IMR-90 (cell line): ENCODE measurements at regions not wholly inside any gene's neighbourhood (a gene's known extent, or its start where the extent isn't known, plus 50 kb on each side); places are given as distances from the start of the nearest gene placed in this dataset.

Experiments used
- ATAC-seq: fragments of 200-7000 bp; cut with Tn5 transposase; 2 replicates; pipeline ENCODE4 v1.9.1; 2020; ENCODE audit warnings: low read depth, mild to moderate bottlenecking, moderate library complexity
- BruUV-seq: library from RNA; stranded (reverse); fragments of 400-500 nt; replicated peaks from 2 replicates; lab custom pipeline; 2021; lab: Mats Ljungman, UMichigan
- CTCF ChIA-PET: fragments of 300-600 bp; formaldehyde crosslinking; extraction: SDS; loops from one replicate; lab custom pipeline; 2021; ENCODE audit warnings: antibody characterized with exemption; lab: Yijun Ruan, JAX
- POLR2A ChIA-PET: fragments of 300-600 bp; sonication (Branson Sonifier 250); formaldehyde crosslinking; loops from one replicate; lab custom pipeline; 2022; ENCODE audit warnings: antibody characterized with exemption; ENCODE audit not compliant: unreplicated experiment; lab: Charles Lee
- DNase-seq: peaks from one replicate; pipeline ENCODE4 v3.0.0; 2013
- H2AFZ ChIP-seq: replicated peaks from 2 replicates; pipeline ENCODE3; 2013; ENCODE audit warnings: low read length, mild to moderate bottlenecking; ENCODE audit not compliant: poor library complexity
- H2AK5ac ChIP-seq: 2 replicates; pipeline ENCODE4 v1.6.1; 2013; ENCODE audit warnings: low read depth, low read length, inconsistent platforms
- H2AK9ac ChIP-seq: replicated peaks from 2 replicates; pipeline ENCODE3; 2013; ENCODE audit warnings: mild to moderate bottlenecking, low read depth, low read length, moderate library complexity; ENCODE audit not compliant: poor library complexity
- H2BK120ac ChIP-seq: 2 replicates; pipeline ENCODE4 v1.6.1; 2013; ENCODE audit warnings: low read depth, low read length, inconsistent platforms
- H2BK15ac ChIP-seq: 3 replicates; pipeline ENCODE4 v1.6.1; 2013; ENCODE audit warnings: low read depth, low read length, inconsistent platforms
- H2BK20ac ChIP-seq: 2 replicates; pipeline ENCODE4 v1.6.1; 2013; ENCODE audit warnings: low read depth, mild to moderate bottlenecking, inconsistent platforms, low read length, moderate library complexity
- H2BK5ac ChIP-seq: 2 replicates; pipeline ENCODE4 v1.6.1; 2013; ENCODE audit warnings: mild to moderate bottlenecking, low read depth, low read length, inconsistent platforms; ENCODE audit not compliant: poor library complexity, severe bottlenecking
- H3K14ac ChIP-seq: replicated peaks from 2 replicates; pipeline ENCODE4 v1.6.1; 2013; ENCODE audit warnings: low read depth, low read length, inconsistent platforms
- H3K18ac ChIP-seq: 2 replicates; pipeline ENCODE4 v1.6.1; 2013; ENCODE audit warnings: low read depth, low read length, control low read depth
- H3K23ac ChIP-seq: 2 replicates; pipeline ENCODE4 v1.6.1; 2013; ENCODE audit warnings: low read depth, low read length, inconsistent platforms
- H3K27ac ChIP-seq: 2 replicates; pipeline ENCODE4 v1.5.1; 2013; ENCODE audit warnings: mild to moderate bottlenecking, control low read depth, low read length; ENCODE audit not compliant: insufficient read depth
- H3K27me3 ChIP-seq: 2 replicates; pipeline ENCODE4 v1.6.1; 2013; ENCODE audit warnings: low read length; ENCODE audit not compliant: control insufficient read depth, insufficient read depth
- H3K36me3 ChIP-seq: 2 replicates; pipeline ENCODE4 v1.6.1; 2013; ENCODE audit warnings: low read length, mixed read lengths; ENCODE audit not compliant: control insufficient read depth, insufficient read depth
- H3K4ac ChIP-seq: 2 replicates; pipeline ENCODE4 v1.6.1; 2013; ENCODE audit warnings: low read depth, low read length, inconsistent platforms
- H3K4me1 ChIP-seq: 2 replicates; pipeline ENCODE4 v1.6.1; 2013; ENCODE audit warnings: low read length, mixed read lengths; ENCODE audit not compliant: control insufficient read depth, insufficient read depth
- H3K4me2 ChIP-seq: 2 replicates; pipeline ENCODE4 v1.6.1; 2013; ENCODE audit warnings: low read depth, mild to moderate bottlenecking, control low read depth, low read length, moderate library complexity
- H3K4me3 ChIP-seq: 2 replicates; pipeline ENCODE4 v1.5.1; 2013; ENCODE audit warnings: low read depth, mild to moderate bottlenecking, control low read depth, low read length, moderate library complexity; ENCODE audit not compliant: insufficient read depth
- H3K56ac ChIP-seq: 2 replicates; pipeline ENCODE4 v1.6.1; 2013; ENCODE audit warnings: low read length, inconsistent platforms; ENCODE audit not compliant: insufficient read depth; ENCODE audit errors: extremely low read depth
- H3K79me1 ChIP-seq, 2 experiments: 2 replicates each; pipeline ENCODE4 v1.6.1; 2013; ENCODE audit warnings: low read length in 2 of 2, inconsistent platforms in 1 of 2, low read depth in 1 of 2
- H3K9ac ChIP-seq: 2 replicates; pipeline ENCODE4 v1.6.1; 2013; ENCODE audit warnings: low read depth, low read length, control low read depth
- H3K9me1 ChIP-seq: 2 replicates; pipeline ENCODE4 v1.6.1; 2013; ENCODE audit warnings: low read length, inconsistent platforms; ENCODE audit not compliant: insufficient read depth
- H3K9me3 ChIP-seq: 2 replicates; pipeline ENCODE4 v1.6.1; 2013; ENCODE audit warnings: low read length; ENCODE audit not compliant: control insufficient read depth, insufficient read depth
- H4K20me1 ChIP-seq: 2 replicates; pipeline ENCODE4 v1.6.1; 2013; ENCODE audit warnings: low read length, inconsistent platforms; ENCODE audit not compliant: insufficient read depth
- H4K5ac ChIP-seq: 2 replicates; pipeline ENCODE4 v1.6.1; 2013; ENCODE audit warnings: mild to moderate bottlenecking, low read depth, low read length, control low read depth
- H4K8ac ChIP-seq, 2 experiments: 2 replicates each; pipeline ENCODE4 v1.6.1; 2013; ENCODE audit warnings: low read depth in 2 of 2, low read length in 2 of 2, control low read depth in 1 of 2, inconsistent platforms in 1 of 2
- H4K91ac ChIP-seq: 2 replicates; pipeline ENCODE4 v1.6.1; 2013; ENCODE audit warnings: low read depth, low read length, inconsistent platforms; ENCODE audit not compliant: insufficient read depth
- CEBPB ChIP-seq: IDR thresholded peaks from 2 replicates; pipeline ENCODE4 v1.6.1; 2012; ENCODE audit warnings: low read depth, low read length, improper control_type of control experiment
- CHD1 ChIP-seq: IDR thresholded peaks from 2 replicates; pipeline ENCODE4 v1.6.1; 2012; ENCODE audit warnings: low read depth, low read length, improper control_type of control experiment
- CTCF ChIP-seq: conservative IDR thresholded peaks from 2 replicates; pipeline ENCODE4 v1.5.1; 2012; ENCODE audit warnings: mild to moderate bottlenecking, low read depth, low read length, improper control_type of control experiment
- FOS ChIP-seq: fragments of 150-350 bp; IDR thresholded peaks from 2 replicates; pipeline ENCODE4 v1.6.1; 2016; ENCODE audit warnings: low read depth, low read length
- MAZ ChIP-seq: IDR thresholded peaks from 2 replicates; pipeline ENCODE4 v1.6.1; 2012; ENCODE audit warnings: low read depth, mild to moderate bottlenecking, low read length, improper control_type of control experiment, moderate library complexity, borderline replicate concordance
- NFE2L2 ChIP-seq: fragments of 150-350 bp; IDR thresholded peaks from 2 replicates; pipeline ENCODE4 v1.6.1; 2016; ENCODE audit warnings: low read depth, mild to moderate bottlenecking, low read length
- POLR2A ChIP-seq: IDR thresholded peaks from 2 replicates; pipeline ENCODE4 v1.6.1; 2012; ENCODE audit warnings: mild to moderate bottlenecking, low read depth, low read length
- RFX5 ChIP-seq: IDR thresholded peaks from 2 replicates; pipeline ENCODE4 v1.8.0; 2012; ENCODE audit warnings: low read depth, mild to moderate bottlenecking, low read length, moderate library complexity
- SMC3 ChIP-seq: fragments of 150-350 bp; IDR thresholded peaks from 2 replicates; pipeline ENCODE4 v1.6.1; 2016; ENCODE audit warnings: low read depth, mild to moderate bottlenecking, antibody characterized with exemption, low read length, moderate library complexity
- WGBS, 2 experiments: methylation state at CpG; one replicate each; pipeline versions ENCODE4 v1.1.5 to v1.1.7; 2013; ENCODE audit warnings: missing lambda C conversion rate in 2 of 2; ENCODE audit not compliant: insufficient read length in 1 of 2; ENCODE audit errors: extremely low coverage in 2 of 2; 5-methylcytosine and 5-hydroxymethylcytosine counted together
- dilution Hi-C: fragments of 300-500 bp; cut with HindIII; formaldehyde crosslinking; loops from one replicate; pipeline ENCODE4 v1.14.3; 2018; ENCODE audit warnings: low sequenced_read_pairs; ENCODE audit not compliant: unreplicated experiment
- in situ Hi-C: fragments of 300-500 bp; cut with MboI; formaldehyde crosslinking; loops from 3 replicates; pipeline ENCODE4 v1.14.3; 2019; ENCODE audit warnings: low sequenced_read_pairs, inconsistent platforms, mixed read lengths
- intact Hi-C: fragments of 100-400 bp; cut with micrococcal nuclease; formaldehyde crosslinking; loops from 2 replicates; pipeline ENCODE4 v1.10.0; 2022
- TF ChIP-seq, protein P1 (sequence below): fragments of 150-350 bp; IDR thresholded peaks from 2 replicates; pipeline ENCODE4 v1.6.1; 2017; ENCODE audit warnings: mild to moderate bottlenecking, antibody characterized with exemption, low read length, low read depth
- TF ChIP-seq, protein P2 (sequence below): fragments of 150-350 bp; IDR thresholded peaks from 2 replicates; pipeline ENCODE4 v1.6.1; 2016; ENCODE audit warnings: low read depth, mild to moderate bottlenecking, low read length, moderate library complexity, borderline replicate concordance

DNA sequence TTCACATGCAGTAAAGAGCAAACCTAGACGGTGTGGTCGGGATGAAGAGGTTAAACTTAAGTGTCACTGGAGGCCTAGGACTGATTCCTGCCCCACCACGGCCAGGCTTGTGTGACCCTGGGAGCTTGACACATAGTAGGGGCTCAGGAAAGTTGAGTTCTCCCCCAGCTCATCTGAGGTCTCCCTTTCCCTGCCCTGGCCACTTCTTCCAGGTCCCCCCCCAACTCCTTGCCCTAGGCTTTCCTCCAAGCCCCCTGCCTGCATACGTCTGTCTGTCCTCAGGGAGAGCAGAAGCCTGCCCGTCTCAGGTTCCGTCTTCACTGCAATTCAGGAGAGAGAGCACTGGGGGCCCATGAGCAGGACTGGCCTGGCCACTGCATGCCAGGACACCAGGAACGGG, 225.8 kb downstream of the PTPRU start:
- H2BK15ac ChIP-seq, result no peak overlapping the region
- no TSS peak for BruUV-seq
- dilution Hi-C loops (no loop called here), intact Hi-C loops (no loop called here), in situ Hi-C loops (no loop called here)
- H4K91ac ChIP-seq, result no peak overlapping the region
- no peak overlapping the region for H3K4ac ChIP-seq
- no peak overlapping the region for H3K56ac ChIP-seq
- DNase-seq, result no peak
- no peak overlapping the region for H4K5ac ChIP-seq
- ChIA-PET POLR2A (no interaction called here), CTCF (no interaction called here)
- no peak overlapping the region for H3K27ac ChIP-seq
- H3K18ac ChIP-seq, result no peak overlapping the region
- no peaks in the 10 kb centered on the region for H3K9me1 ChIP-seq
- no peak overlapping the region for H2AFZ ChIP-seq
- 39% methylated on average over 2 of the region's 7 CpGs; no CpG with 5 or more reads in 1 of the 2 experiments for WGBS, 2 experiments
- H3K4me1 ChIP-seq, result no peaks in the 10 kb centered on the region
- H2BK20ac ChIP-seq, result no peak overlapping the region
- H3K79me1 ChIP-seq, result no peaks in the 10 kb centered on the region
- no peak overlapping the region for H3K4me3 ChIP-seq
- H4K20me1 ChIP-seq, result no peaks in the 10 kb centered on the region
- H3K23ac ChIP-seq, result no peak overlapping the region
- no peak overlapping the region for H2AK9ac ChIP-seq
- no peak overlapping the region for H3K9ac ChIP-seq
- no peak overlapping the region for H3K4me2 ChIP-seq
- no peak overlapping the region for H4K8ac ChIP-seq
- no peak overlapping the region for H2AK5ac ChIP-seq
- H3K27me3 ChIP-seq, result peaks cover 1% of the 10 kb centered on the region; the same call in 1 of the 2 replicates
- H3K9me3 ChIP-seq, result no peaks in the 10 kb centered on the region
- H2BK5ac ChIP-seq, result no peak overlapping the region
- TF ChIP-seq RFX5 (no peak), CHD1 (no peak), MAZ (no peak), CTCF (no peak), CEBPB (no peak), POLR2A (no peak), NFE2L2 (no peak), SMC3 (no peak), FOS (no peak)
- TF ChIP-seq, protein P1, sequence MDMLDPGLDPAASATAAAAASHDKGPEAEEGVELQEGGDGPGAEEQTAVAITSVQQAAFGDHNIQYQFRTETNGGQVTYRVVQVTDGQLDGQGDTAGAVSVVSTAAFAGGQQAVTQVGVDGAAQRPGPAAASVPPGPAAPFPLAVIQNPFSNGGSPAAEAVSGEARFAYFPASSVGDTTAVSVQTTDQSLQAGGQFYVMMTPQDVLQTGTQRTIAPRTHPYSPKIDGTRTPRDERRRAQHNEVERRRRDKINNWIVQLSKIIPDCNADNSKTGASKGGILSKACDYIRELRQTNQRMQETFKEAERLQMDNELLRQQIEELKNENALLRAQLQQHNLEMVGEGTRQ, result no peak
- TF ChIP-seq, protein P2, sequence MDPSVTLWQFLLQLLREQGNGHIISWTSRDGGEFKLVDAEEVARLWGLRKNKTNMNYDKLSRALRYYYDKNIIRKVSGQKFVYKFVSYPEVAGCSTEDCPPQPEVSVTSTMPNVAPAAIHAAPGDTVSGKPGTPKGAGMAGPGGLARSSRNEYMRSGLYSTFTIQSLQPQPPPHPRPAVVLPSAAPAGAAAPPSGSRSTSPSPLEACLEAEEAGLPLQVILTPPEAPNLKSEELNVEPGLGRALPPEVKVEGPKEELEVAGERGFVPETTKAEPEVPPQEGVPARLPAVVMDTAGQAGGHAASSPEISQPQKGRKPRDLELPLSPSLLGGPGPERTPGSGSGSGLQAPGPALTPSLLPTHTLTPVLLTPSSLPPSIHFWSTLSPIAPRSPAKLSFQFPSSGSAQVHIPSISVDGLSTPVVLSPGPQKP, result no peak
- H3K36me3 ChIP-seq, result no peaks in the 10 kb centered on the region
- H3K14ac ChIP-seq, result no peak overlapping the region
- no peak for ATAC-seq
- no peak overlapping the region for H2BK120ac ChIP-seq
